ENCODE measurements at regions not wholly inside any gene's neighbourhood (a gene's known extent, or its start where the extent isn't known, plus 50 kb on each side); places are given as distances from the start of the nearest gene placed in this dataset.

- TF ChIP-seq REST (IDR thresholded peaks at IDR 0.05; ENCODE audit: unreplicated experiment), result no peak
- no peak for TF ChIP-seq CREB1 (CRISPR knock-in tag; IDR thresholded peaks at IDR 0.05; ENCODE audit: low read depth)
- TF ChIP-seq ETS1 (IDR thresholded peaks at IDR 0.05), result no peak
Measured at GRCh38 chr1:157894613-157895165, 53.1 kb upstream of the CD5L start (continued).

- no peak for DNase-seq (ENCODE audit: low spot score)
- peaks cover 32% of the 10 kb centered on the region for H3K9me3 Mint-ChIP-seq
- Histone ChIP-seq H3K79me2 (replicated peaks; ENCODE audit: insufficient read depth) (no peaks in the 10 kb centered on the region), H3K4me1 (ENCODE audit: insufficient read depth) (no peaks in the 10 kb centered on the region), H3K4me3 (no peak overlapping the region), H3K9me2 (ENCODE audit: insufficient read depth) (peaks cover 8% of the 10 kb centered on the region; the same call in 1 of the 2 replicates), H2AFZ (no peak overlapping the region), H3K27ac (ENCODE audit: low read depth) (no peak overlapping the region), H3F3A (replicated peaks; ENCODE audit: low read depth) (no peaks in the 10 kb centered on the region), H3K27me3 (ENCODE audit: insufficient read depth) (no peaks in the 10 kb centered on the region), H3K4me2 (no peak overlapping the region), H3K36me3 (ENCODE audit: insufficient read depth) (no peaks in the 10 kb centered on the region), H4K20me1 (replicated peaks; ENCODE audit: insufficient read depth) (no peaks in the 10 kb centered on the region)
- H3K4me1 Mint-ChIP-seq, result no peaks in the 10 kb centered on the region
- H3K27ac Mint-ChIP-seq, result no peak overlapping the region
- no peak for TF ChIP-seq CREB1 (CRISPR knock-in tag; IDR thresholded peaks at IDR 0.05; ENCODE audit: low read depth)
- no peak for TF ChIP-seq NANOG (IDR thresholded peaks at IDR 0.05; ENCODE audit: borderline replicate concordance)
- no peak for TF ChIP-seq STAT1 (IDR thresholded peaks at IDR 0.05; ENCODE audit: unreplicated experiment)
- TF ChIP-seq CTCF (conservative IDR thresholded peaks at IDR 0.05; ENCODE audit: low read depth in 2 of 2), result no peak
- no peak for TF ChIP-seq ZNF114 (CRISPR knock-in tag; IDR thresholded peaks at IDR 0.05)
- TF ChIP-seq EZH2 (IDR thresholded peaks at IDR 0.05; ENCODE audit: low read depth, unreplicated experiment), result no peak
- TF ChIP-seq ZNF331 (CRISPR knock-in tag; IDR thresholded peaks at IDR 0.05; ENCODE audit: low read depth), result no peak
- TF ChIP-seq POLR2AphosphoS5 (IDR thresholded peaks at IDR 0.05; ENCODE audit: low read depth), result no peak
- TF ChIP-seq EZH2phosphoT487 (IDR thresholded peaks at IDR 0.05; ENCODE audit: unreplicated experiment), result no peak
- no peak for TF ChIP-seq REST (IDR thresholded peaks at IDR 0.05; ENCODE audit: unreplicated experiment)
- no peak for TF ChIP-seq ETS1 (IDR thresholded peaks at IDR 0.05)
- H3K36me3 Mint-ChIP-seq (ENCODE audit: low read depth), result peaks cover 6% of the 10 kb centered on the region
- peaks cover 2% of the 10 kb centered on the region for H3K27me3 Mint-ChIP-seq (ENCODE audit: insufficient read depth, low read depth, poor library complexity)
- no peak overlapping the region for H3K4me3 Mint-ChIP-seq
- ATAC-seq, result no peak
Measured at GRCh38 chr1:157910270-157910669, 68.7 kb upstream of the CD5L start.

All from GM23338 (cell line).